VCaP (cell line): ENCODE measurements at regions not wholly inside any gene's neighbourhood (a gene's known extent, or its start where the extent isn't known, plus 50 kb on each side); places are given as distances from the start of the nearest gene placed in this dataset.

Experiments used
- H3K27ac ChIP-seq: fragments of 450-650 bp; 2 replicates; pipeline ENCODE4 v1.5.1; 2017
- CTCF ChIP-seq: fragments of 450-650 bp; conservative IDR thresholded peaks from 2 replicates; pipeline ENCODE4 v1.5.1; 2017; ENCODE audit warnings: mild to moderate bottlenecking, moderate library complexity

GRCh38 chr2:66233981-66234380 lies 200.9 kb upstream of the MEIS1 start:
- no peak for TF ChIP-seq CTCF
- no peak overlapping the region for H3K27ac ChIP-seq

- H3K27ac ChIP-seq: no peak overlapping the region
- TF ChIP-seq CTCF: no peak
These were observed 206.8 kb upstream of the MEIS1 start for GRCh38 chr2:66228128-66228547.

- no peak for TF ChIP-seq CTCF
These were observed 217.8 kb upstream of the MEIS1 start for GRCh38 chr2:66217039-66217585.

GRCh38 chr2:66212749-66213148 lies 222.2 kb upstream of the MEIS1 start:
- H3K27ac ChIP-seq: no peak overlapping the region

More at GRCh38 chr2:66217039-66217585, 217.8 kb upstream of the MEIS1 start:
- H3K27ac ChIP-seq: no peak overlapping the region

GRCh38 chr2:66202586-66202985 lies 232.3 kb upstream of the MEIS1 start:
- no peak for TF ChIP-seq CTCF
- no peak overlapping the region for H3K27ac ChIP-seq

More at GRCh38 chr2:66212749-66213148, 222.2 kb upstream of the MEIS1 start:
- no peak for TF ChIP-seq CTCF

- TF ChIP-seq CTCF: no peak
- H3K27ac ChIP-seq: no peak overlapping the region
These were observed 233.7 kb upstream of the MEIS1 start for GRCh38 chr2:66201242-66201641.

- H3K27ac ChIP-seq: no peak overlapping the region
- no peak for TF ChIP-seq CTCF
These were observed 236.1 kb upstream of the MEIS1 start for GRCh38 chr2:66198873-66199272.

GRCh38 chr2:66192888-66193287 lies 242.0 kb upstream of the MEIS1 start:
- no peak for TF ChIP-seq CTCF
- no peak overlapping the region for H3K27ac ChIP-seq
